IgD-negative memory B cell (primary cell): ENCODE measurements at regions not wholly inside any gene's neighbourhood (a gene's known extent, or its start where the extent isn't known, plus 50 kb on each side); places are given as distances from the start of the nearest gene placed in this dataset.

Source experiments
- H3K27ac Mint-ChIP-seq, 3 donors: one replicate each; pipeline ENCODE4 v1.8.0; 2020 to 2022; ENCODE audit warnings: mild to moderate bottlenecking in 3 of 3, mixed read lengths in 3 of 3, moderate library complexity in 1 of 3
- H3K27me3 Mint-ChIP-seq: one replicate; pipeline ENCODE4 v1.8.0; 2021; ENCODE audit warnings: mixed read lengths
- H3K36me3 Mint-ChIP-seq: one replicate; pipeline ENCODE4 v1.8.0; 2020; ENCODE audit warnings: mild to moderate bottlenecking, mixed read lengths
- H3K4me1 Mint-ChIP-seq, 3 donors: one replicate each; pipeline ENCODE4 v1.8.0; 2020 to 2022; ENCODE audit warnings: mixed read lengths in 3 of 3, mild to moderate bottlenecking in 1 of 3
- H3K4me3 Mint-ChIP-seq, 4 donors: one replicate each; pipeline ENCODE4 v1.8.0; 2020 to 2022; ENCODE audit warnings: mild to moderate bottlenecking in 4 of 4, mixed read lengths in 4 of 4, moderate library complexity in 3 of 4
- H3K9me3 Mint-ChIP-seq, 3 donors: one replicate each; pipeline ENCODE4 v1.8.0; 2020 to 2021; ENCODE audit warnings: mixed read lengths in 3 of 3, mild to moderate bottlenecking in 1 of 3

- H3K4me3 Mint-ChIP-seq, result no peak overlapping the region
- no peaks in the 10 kb centered on the region for H3K27me3 Mint-ChIP-seq
- H3K4me1 Mint-ChIP-seq, result peaks cover 0 to 1% (median 0%) of the 10 kb centered on the region in 3 donors
- H3K36me3 Mint-ChIP-seq, result no peaks in the 10 kb centered on the region
- H3K9me3 Mint-ChIP-seq, result peaks cover 2 to 7% (median 3%) of the 10 kb centered on the region in 3 donors
- H3K27ac Mint-ChIP-seq, result no peak overlapping the region
Measured at GRCh38 chr14:34004881-34005280, 54.0 kb upstream of the EGLN3 start.

GRCh38 chr14:34003691-34004090 lies 52.8 kb upstream of the EGLN3 start:
- Mint-ChIP-seq H3K36me3 (no peaks in the 10 kb centered on the region), H3K27ac (no peak overlapping the region), H3K27me3 (no peaks in the 10 kb centered on the region), H3K4me3 (no peak overlapping the region), H3K4me1 (peaks cover 0 to 1% (median 0%) of the 10 kb centered on the region in 3 donors), H3K9me3 (peaks cover 2 to 7% (median 3%) of the 10 kb centered on the region in 3 donors)

GRCh38 chr14:34003082-34003668 lies 52.3 kb upstream of the EGLN3 start:
- Mint-ChIP-seq H3K36me3 (no peaks in the 10 kb centered on the region), H3K9me3 (peaks cover 2 to 7% (median 4%) of the 10 kb centered on the region in 3 donors), H3K4me1 (peaks cover 0 to 1% (median 0%) of the 10 kb centered on the region in 3 donors), H3K4me3 (no peak overlapping the region), H3K27ac (no peak overlapping the region), H3K27me3 (no peaks in the 10 kb centered on the region)
